ENCODE measurements at regions not wholly inside any gene's neighbourhood (a gene's known extent, or its start where the extent isn't known, plus 50 kb on each side); places are given as distances from the start of the nearest gene placed in this dataset.
A peak's percentile ranks its signal among the peaks of the same experiment; 100 is the strongest.

GRCh38 chr12:64992641-64993040, 128.5 kb downstream of the WIF1 start:
- ATAC-seq = peak; percentile 93
- Mint-ChIP-seq H3K4me1 (peaks cover 48% of the 10 kb centered on the region), H3K36me3 (peaks cover 41% of the 10 kb centered on the region), H3K27me3 (ENCODE audit: low read depth) (peaks cover 6% of the 10 kb centered on the region), H3K4me3 (peak overlapping the region; percentile 33), H3K27ac (peak overlapping the region; percentile 94), H3K9me3 (peaks cover 41% of the 10 kb centered on the region)
- CTCF ChIA-PET = interaction anchor here (0.6 to 1.0 kb wide), 7 partner anchors 46 to 130 kb away, joined by 3 to 5 read pairs (median 4); partner anchors contain the start of gene WIF1
- DNase-seq (ENCODE audit: low spot score) = peak; percentile 31
- POLR2A ChIA-PET = no interaction called here
- no peak for TF ChIP-seq MAX (CRISPR knock-in tag; IDR thresholded peaks at IDR 0.05)
- peak; percentile 49; the same call in 1 of the 2 replicates for TF ChIP-seq SP1 (CRISPR knock-in tag; conservative IDR thresholded peaks at IDR 0.05)
- TF ChIP-seq ZNF512 (CRISPR knock-in tag; IDR thresholded peaks at IDR 0.05; ENCODE audit: borderline replicate concordance) = no peak
- TF ChIP-seq GRHL2 (CRISPR knock-in tag; IDR thresholded peaks at IDR 0.05; ENCODE audit: insufficient replicate concordance, severe bottlenecking) = no peak
- TF ChIP-seq E2F1 (CRISPR knock-in tag; IDR thresholded peaks at IDR 0.05) = no peak
- peak; percentile 94 for TF ChIP-seq ETV6 (CRISPR knock-in tag; IDR thresholded peaks at IDR 0.05)
- TF ChIP-seq ZNF671 (CRISPR knock-in tag; IDR thresholded peaks at IDR 0.05) = no peak
- TF ChIP-seq FOXK1 (CRISPR knock-in tag; IDR thresholded peaks at IDR 0.05) = no peak
- TF ChIP-seq PREB (CRISPR knock-in tag; IDR thresholded peaks at IDR 0.05; ENCODE audit: borderline replicate concordance) = no peak
- TF ChIP-seq ARID4B (CRISPR knock-in tag; IDR thresholded peaks at IDR 0.05; ENCODE audit: borderline replicate concordance) = no peak
- TF ChIP-seq IRF2 (CRISPR knock-in tag; IDR thresholded peaks at IDR 0.05; ENCODE audit: borderline replicate concordance, low read depth) = no peak
- TF ChIP-seq PRDM15 (CRISPR knock-in tag; IDR thresholded peaks at IDR 0.05) = no peak
- no peak for TF ChIP-seq PRRX2 (CRISPR knock-in tag; IDR thresholded peaks at IDR 0.05)
- no peak for TF ChIP-seq EMX1 (CRISPR knock-in tag; IDR thresholded peaks at IDR 0.05)
- no peak for TF ChIP-seq ZNF425 (CRISPR knock-in tag; conservative IDR thresholded peaks at IDR 0.05)
- no peak for TF ChIP-seq NFE2L1 (CRISPR knock-in tag; IDR thresholded peaks at IDR 0.05)
- peak; percentile 88; the same call in 1 of the 2 replicates for TF ChIP-seq TEAD1 (CRISPR knock-in tag; IDR thresholded peaks at IDR 0.05)
- TF ChIP-seq ZNF263 (CRISPR knock-in tag; IDR thresholded peaks at IDR 0.05; ENCODE audit: low read depth) = no peak
- no peak for TF ChIP-seq NR2C2 (CRISPR knock-in tag; IDR thresholded peaks at IDR 0.05)
- TF ChIP-seq ATF2 (CRISPR knock-in tag; IDR thresholded peaks at IDR 0.05; ENCODE audit: borderline replicate concordance, low read depth) = no peak
- TF ChIP-seq ERG (CRISPR knock-in tag; IDR thresholded peaks at IDR 0.05) = no peak
